HFFc6 (cell line): ENCODE measurements at regions not wholly inside any gene's neighbourhood (a gene's known extent, or its start where the extent isn't known, plus 50 kb on each side); places are given as distances from the start of the nearest gene placed in this dataset.

Source experiments
- DNase-seq: peaks from one replicate; pipeline ENCODE4 v3.0.0-alpha.2; 2018
- H3K27ac Mint-ChIP-seq: 2 replicates; pipeline ENCODE4 v1.8.0; 2020; ENCODE audit warnings: mild to moderate bottlenecking, mixed read lengths
- H3K27me3 Mint-ChIP-seq: 2 replicates; pipeline ENCODE4 v1.8.0; 2021; ENCODE audit warnings: mild to moderate bottlenecking, moderate library complexity, mixed read lengths; ENCODE audit not compliant: insufficient read depth
- H3K36me3 Mint-ChIP-seq: 2 replicates; pipeline ENCODE4 v1.8.0; 2021; ENCODE audit warnings: low read depth, mixed read lengths
- H3K4me1 Mint-ChIP-seq: 2 replicates; pipeline ENCODE4 v1.8.0; 2020; ENCODE audit warnings: low read depth, mixed read lengths
- H3K4me3 Mint-ChIP-seq: 2 replicates; pipeline ENCODE4 v1.8.0; 2020; ENCODE audit warnings: mild to moderate bottlenecking, moderate library complexity, mixed read lengths
- H3K9me3 Mint-ChIP-seq: 2 replicates; pipeline ENCODE4 v1.8.0; 2020; ENCODE audit warnings: mild to moderate bottlenecking, mixed read lengths
- TF ChIP-seq, protein P1 (sequence below): fragments of 200-600 bp; sonication (generic); IDR thresholded peaks from 2 replicates; pipeline ENCODE4 v1.5.0; 2021; ENCODE audit warnings: antibody characterized with exemption, mild to moderate bottlenecking

DNA sequence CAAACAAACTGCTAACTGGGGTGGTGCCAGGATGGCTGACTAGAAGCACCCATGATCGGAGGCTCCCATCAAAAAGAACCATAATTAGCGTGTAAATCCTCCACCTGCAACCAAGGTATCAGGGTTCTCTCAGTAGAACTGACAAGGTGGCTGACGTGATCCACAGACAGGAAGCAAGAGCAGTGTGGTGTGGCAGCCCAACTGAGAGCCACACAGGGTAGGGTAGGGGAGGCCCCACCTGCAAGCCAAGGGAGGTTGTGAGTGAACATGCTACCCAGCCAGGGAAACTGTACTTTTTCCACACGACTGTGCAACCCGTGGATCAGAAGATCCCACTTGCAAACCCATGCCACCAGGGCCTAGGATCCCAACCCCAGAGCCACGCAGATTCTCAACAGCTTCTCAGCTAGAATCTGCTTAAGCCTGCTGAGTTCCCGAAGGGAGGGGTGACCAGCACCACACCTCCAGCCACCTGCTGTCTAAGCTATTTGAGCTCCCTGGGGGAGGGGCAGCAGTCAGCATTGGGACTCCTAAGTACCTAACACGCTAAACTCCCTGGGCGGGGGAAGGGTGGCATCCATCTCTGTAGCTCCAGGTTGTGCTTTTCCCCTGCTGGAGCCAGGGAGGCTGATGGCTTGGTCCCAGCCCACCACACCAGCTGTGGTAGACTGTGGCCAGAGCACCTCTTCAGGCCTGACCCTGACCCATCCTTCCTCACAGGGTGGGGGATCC is 425.1 kb downstream of the GPM6A start:
- Mint-ChIP-seq H3K27ac (no peak overlapping the region), H3K36me3 (no peaks in the 10 kb centered on the region), H3K9me3 (no peaks in the 10 kb centered on the region; the same call in 1 of the 2 replicates), H3K27me3 (no peaks in the 10 kb centered on the region; the same call in 1 of the 2 replicates), H3K4me1 (no peaks in the 10 kb centered on the region; the same call in 1 of the 2 replicates), H3K4me3 (no peak overlapping the region)
- no peak for DNase-seq
- TF ChIP-seq, protein P1, sequence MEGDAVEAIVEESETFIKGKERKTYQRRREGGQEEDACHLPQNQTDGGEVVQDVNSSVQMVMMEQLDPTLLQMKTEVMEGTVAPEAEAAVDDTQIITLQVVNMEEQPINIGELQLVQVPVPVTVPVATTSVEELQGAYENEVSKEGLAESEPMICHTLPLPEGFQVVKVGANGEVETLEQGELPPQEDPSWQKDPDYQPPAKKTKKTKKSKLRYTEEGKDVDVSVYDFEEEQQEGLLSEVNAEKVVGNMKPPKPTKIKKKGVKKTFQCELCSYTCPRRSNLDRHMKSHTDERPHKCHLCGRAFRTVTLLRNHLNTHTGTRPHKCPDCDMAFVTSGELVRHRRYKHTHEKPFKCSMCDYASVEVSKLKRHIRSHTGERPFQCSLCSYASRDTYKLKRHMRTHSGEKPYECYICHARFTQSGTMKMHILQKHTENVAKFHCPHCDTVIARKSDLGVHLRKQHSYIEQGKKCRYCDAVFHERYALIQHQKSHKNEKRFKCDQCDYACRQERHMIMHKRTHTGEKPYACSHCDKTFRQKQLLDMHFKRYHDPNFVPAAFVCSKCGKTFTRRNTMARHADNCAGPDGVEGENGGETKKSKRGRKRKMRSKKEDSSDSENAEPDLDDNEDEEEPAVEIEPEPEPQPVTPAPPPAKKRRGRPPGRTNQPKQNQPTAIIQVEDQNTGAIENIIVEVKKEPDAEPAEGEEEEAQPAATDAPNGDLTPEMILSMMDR = no peak

DNA sequence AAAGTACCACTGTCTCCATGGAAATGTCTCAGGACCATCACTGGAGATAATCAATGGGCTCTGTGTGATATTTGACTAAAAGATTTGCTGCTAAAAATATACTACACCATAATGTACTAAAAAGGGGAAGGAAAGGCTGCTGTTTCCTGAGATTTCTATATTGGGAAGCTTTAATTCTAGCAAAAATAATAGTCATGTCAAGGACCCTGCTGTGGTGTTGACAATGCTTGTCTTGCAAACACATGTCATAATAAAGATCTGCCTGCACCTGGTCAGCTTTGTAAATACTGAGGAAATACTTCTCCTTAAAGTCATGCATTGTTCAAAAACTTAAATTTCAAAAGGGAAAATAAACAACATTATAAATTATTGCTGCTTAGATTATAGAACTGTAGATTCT is 417.9 kb downstream of the GPM6A start:
- no peak for DNase-seq
- H3K36me3 Mint-ChIP-seq = peaks cover 3% of the 10 kb centered on the region; the same call in 1 of the 2 replicates
- no peak overlapping the region for H3K4me3 Mint-ChIP-seq
- H3K9me3 Mint-ChIP-seq = peaks cover 3% of the 10 kb centered on the region; the same call in 1 of the 2 replicates
- no peaks in the 10 kb centered on the region for H3K4me1 Mint-ChIP-seq
- H3K27ac Mint-ChIP-seq = no peak overlapping the region
- TF ChIP-seq, protein P1 = no peak
- peaks cover 1% of the 10 kb centered on the region; the same call in 1 of the 2 replicates for H3K27me3 Mint-ChIP-seq

DNA sequence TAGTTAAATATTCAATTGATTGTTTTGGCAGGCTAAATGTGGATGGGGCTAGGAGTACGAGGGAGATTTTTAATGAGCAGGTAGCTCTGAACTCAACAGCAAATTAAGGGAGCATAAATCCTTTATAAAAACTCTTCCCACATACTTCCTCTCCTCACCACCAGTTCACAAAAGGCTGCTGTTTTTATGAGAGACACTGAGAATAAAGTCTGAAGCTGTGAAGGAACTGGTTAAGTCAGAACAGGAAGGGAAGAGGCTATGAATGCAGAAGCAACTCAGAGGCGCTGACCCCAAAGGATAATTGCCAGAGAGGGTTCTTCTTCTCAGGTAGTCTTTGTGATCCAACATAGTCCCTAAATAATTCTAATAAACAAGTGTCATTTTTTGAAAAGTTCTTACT is 406.1 kb downstream of the GPM6A start:
- no peaks in the 10 kb centered on the region for H3K27me3 Mint-ChIP-seq
- H3K9me3 Mint-ChIP-seq = no peaks in the 10 kb centered on the region; the same call in 1 of the 2 replicates
- no peak for DNase-seq
- no peaks in the 10 kb centered on the region for H3K36me3 Mint-ChIP-seq
- TF ChIP-seq, protein P1 = no peak
- peaks cover 20% of the 10 kb centered on the region for H3K4me1 Mint-ChIP-seq
- no peak overlapping the region; the same call in 1 of the 2 replicates for H3K4me3 Mint-ChIP-seq
- no peak overlapping the region for H3K27ac Mint-ChIP-seq

DNA sequence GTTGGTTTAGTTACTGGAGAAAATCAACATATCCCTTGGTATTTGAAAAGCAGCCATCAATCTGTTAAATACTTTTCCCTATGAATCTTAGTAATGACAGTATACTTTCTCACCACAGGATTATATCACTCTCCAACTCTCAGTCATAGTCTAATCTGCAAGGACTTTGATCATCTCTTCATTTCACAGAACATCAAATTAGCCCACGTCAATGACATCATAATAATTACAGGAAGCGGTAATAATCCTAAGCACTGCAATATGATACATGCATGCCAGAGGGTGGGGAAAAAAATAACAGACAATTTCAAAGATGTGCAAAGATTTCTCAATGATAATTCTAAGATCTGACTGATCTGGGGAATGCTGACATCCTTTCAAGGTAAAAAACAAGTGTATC is 404.1 kb downstream of the GPM6A start:
- H3K4me1 Mint-ChIP-seq = peaks cover 40% of the 10 kb centered on the region
- DNase-seq = no peak
- no peaks in the 10 kb centered on the region; the same call in 1 of the 2 replicates for H3K9me3 Mint-ChIP-seq
- H3K27me3 Mint-ChIP-seq = no peaks in the 10 kb centered on the region
- H3K27ac Mint-ChIP-seq = no peak overlapping the region
- H3K4me3 Mint-ChIP-seq = no peak overlapping the region
- H3K36me3 Mint-ChIP-seq = no peaks in the 10 kb centered on the region
- TF ChIP-seq, protein P1 = no peak

DNA sequence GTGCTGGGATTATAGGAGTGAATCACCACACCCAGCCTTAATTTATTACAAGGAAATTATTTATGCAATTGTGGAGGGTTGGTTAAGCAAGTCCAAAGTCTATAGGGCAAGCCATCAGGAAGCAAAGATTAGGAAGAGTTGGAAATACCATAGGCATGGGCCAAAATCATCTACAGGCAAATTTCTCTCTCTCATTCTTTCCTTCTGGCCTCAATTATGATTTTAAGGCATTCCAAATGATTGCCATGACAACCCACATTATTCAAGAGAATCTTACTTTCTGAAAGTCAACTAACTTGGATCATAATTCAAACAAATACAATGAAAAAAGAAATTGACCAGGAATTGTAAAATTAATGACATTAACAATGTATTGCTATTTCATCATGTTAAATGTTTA is 400.8 kb downstream of the GPM6A start:
- no peaks in the 10 kb centered on the region; the same call in 1 of the 2 replicates for H3K27me3 Mint-ChIP-seq
- H3K4me3 Mint-ChIP-seq = no peak overlapping the region
- H3K27ac Mint-ChIP-seq = no peak overlapping the region
- TF ChIP-seq, protein P1 = no peak
- H3K9me3 Mint-ChIP-seq = peaks cover 6% of the 10 kb centered on the region; the same call in 1 of the 2 replicates
- DNase-seq = no peak
- peaks cover 65% of the 10 kb centered on the region for H3K4me1 Mint-ChIP-seq
- H3K36me3 Mint-ChIP-seq = peaks cover 12% of the 10 kb centered on the region
